HG03442 (cell line): ENCODE measurements at regions not wholly inside any gene's neighbourhood (a gene's known extent, or its start where the extent isn't known, plus 50 kb on each side); places are given as distances from the start of the nearest gene placed in this dataset.

ENCODE experiments used
- ATAC-seq: cut with Tn5 transposase; IDR thresholded peaks from one replicate; pipeline ENCODE4 v1.9.1; 2021; ENCODE audit warnings: mild to moderate bottlenecking, moderate library complexity; ENCODE audit not compliant: unreplicated experiment

GRCh38 chr6:122042960-122043735, 356.3 kb upstream of the HSF2 start:
- no peak for ATAC-seq

- no peak for ATAC-seq
Measured at GRCh38 chr6:122048570-122048969, 350.9 kb upstream of the HSF2 start.

DNA sequence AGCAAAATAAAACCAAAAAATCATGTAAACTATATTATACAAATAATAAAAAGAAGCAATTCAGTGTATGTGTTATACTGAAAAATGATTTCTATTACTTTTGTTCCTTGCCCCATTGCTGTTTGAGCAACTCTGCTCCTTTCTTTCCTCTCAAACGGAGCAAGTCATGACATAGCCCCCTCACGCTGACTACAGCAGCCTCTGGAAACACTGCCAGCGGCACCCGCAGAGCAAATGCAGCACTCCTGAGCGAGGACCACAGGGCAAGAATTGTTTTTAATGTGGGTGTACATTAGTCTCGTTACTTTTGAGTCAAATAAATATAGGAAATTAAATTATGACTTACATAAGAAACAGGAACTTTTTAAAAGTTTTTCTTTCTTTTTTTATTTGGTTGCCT, 350.1 kb upstream of the HSF2 start:
- ATAC-seq, result no peak

- ATAC-seq, result no peak
Measured at GRCh38 chr6:122050242-122050755, 349.2 kb upstream of the HSF2 start.

DNA sequence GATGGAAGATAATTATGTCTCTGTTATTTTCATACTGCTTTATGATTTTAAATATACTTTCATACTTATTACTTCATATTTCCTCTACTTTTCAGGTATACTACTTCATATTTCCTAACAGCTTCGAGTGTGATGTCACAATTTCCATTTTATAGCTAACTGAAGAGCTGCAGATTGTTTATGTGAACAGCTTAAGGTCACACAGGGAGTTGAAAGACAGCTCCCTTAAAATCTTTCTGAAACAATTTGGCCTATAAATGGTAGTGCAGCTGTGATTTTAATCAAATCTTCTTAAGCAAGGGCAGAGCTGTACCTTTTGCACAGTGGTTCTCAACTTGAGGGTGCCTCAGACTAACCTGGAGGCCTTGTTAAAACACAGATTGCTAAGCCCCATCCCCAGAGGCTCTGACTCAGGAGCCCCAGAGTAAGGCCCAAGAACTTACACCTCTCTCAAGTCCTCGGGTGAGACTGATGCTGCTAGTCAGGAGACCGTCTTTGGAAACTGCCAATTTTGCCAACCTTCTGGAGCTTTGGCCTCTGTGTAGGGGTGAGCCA, 347.0 kb upstream of the HSF2 start:
- ATAC-seq, result no peak

- ATAC-seq, result no peak
Measured at GRCh38 chr6:122059918-122060317, 339.5 kb upstream of the HSF2 start.

GRCh38 chr6:122061855-122062254, 337.6 kb upstream of the HSF2 start:
- ATAC-seq, result no peak

GRCh38 chr6:122063076-122063475, 336.4 kb upstream of the HSF2 start:
- no peak for ATAC-seq

DNA sequence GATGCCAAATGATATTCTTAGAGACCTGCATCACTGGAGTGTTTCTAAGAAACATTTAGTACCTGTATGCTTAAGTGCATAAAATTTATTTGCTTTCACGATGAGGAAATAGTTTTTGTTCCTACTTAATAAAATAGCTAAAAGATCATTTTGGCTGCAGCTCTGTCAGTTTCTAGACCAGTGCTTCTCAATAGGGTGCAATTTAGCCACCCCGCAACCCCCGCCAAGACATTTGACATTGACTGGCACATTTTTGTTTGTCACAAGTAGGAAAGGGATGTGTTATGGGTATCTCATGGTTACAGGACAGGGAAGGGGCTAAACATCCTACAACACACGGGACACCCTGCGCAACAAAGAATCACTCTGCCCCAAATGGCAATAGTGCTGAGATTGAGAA, 335.7 kb upstream of the HSF2 start:
- no peak for ATAC-seq

DNA sequence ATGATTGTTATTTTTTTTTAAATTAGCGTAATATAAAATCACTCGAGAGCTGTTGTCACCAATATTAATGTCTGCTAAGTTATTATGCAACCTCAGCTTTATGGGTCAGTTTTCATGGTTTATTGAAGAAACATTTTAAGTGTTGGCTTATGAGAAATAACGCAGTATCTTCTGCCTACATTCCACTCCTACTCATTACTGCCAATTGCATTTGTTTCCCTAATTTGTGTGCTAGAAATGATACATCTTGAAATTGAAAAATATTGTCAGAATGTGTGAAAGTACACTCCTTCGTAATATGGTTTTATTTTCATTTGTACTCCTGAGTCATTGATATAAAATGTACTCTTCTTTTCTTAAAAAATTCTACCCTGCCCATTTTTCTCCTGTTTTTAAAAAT, 333.3 kb upstream of the HSF2 start:
- ATAC-seq, result no peak

GRCh38 chr6:122068291-122068769, 331.1 kb upstream of the HSF2 start:
- no peak for ATAC-seq

DNA sequence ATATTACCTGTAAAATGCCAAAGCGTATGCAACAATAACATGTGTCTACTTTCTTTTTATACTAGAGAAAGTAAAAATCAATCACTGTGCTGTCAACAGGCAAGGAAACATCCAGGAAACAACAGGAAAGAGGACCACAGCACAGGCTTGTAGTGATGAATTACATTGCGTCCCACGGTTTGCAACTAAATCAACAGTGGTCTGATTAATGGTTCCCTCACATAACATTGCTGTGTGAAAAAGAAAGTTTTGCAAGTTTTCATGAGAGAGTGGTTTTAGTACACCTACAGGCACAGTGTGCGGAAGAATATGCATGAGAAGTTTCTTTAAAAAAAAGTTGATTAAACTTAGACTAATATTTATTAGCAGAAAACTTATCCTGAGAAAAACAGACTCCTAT, 329.5 kb upstream of the HSF2 start:
- ATAC-seq, result no peak

- ATAC-seq, result no peak
Measured at GRCh38 chr6:122072014-122072647, 327.3 kb upstream of the HSF2 start.

- no peak for ATAC-seq
Measured at GRCh38 chr6:122075084-122075838, 324.2 kb upstream of the HSF2 start.

- ATAC-seq, result no peak
Measured at GRCh38 chr6:122075917-122076316, 323.5 kb upstream of the HSF2 start.

GRCh38 chr6:122077603-122078002, 321.8 kb upstream of the HSF2 start:
- ATAC-seq, result peak; percentile 44

GRCh38 chr6:122078481-122078880, 321.0 kb upstream of the HSF2 start:
- ATAC-seq, result no peak

DNA sequence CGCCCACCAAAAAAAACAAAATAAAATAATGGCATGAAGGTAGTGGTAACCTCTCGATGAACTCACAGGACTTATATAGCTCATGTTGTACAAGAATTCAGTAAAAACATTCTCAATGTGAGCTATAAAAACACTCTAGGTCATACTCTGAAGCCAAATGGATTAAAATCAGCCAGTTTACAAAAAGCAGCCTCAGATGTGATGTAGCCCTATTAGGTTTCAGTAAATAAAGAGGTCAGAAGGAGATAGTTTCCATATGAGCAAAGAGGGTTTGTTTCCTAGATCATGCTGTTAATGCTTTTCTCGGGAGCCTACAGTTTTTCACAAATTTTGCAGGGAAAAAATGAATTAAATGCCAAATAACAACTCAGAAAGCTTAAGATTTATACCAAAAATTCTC, 319.5 kb upstream of the HSF2 start:
- no peak for ATAC-seq

- no peak for ATAC-seq
Measured at GRCh38 chr6:122081921-122082320, 317.5 kb upstream of the HSF2 start.

DNA sequence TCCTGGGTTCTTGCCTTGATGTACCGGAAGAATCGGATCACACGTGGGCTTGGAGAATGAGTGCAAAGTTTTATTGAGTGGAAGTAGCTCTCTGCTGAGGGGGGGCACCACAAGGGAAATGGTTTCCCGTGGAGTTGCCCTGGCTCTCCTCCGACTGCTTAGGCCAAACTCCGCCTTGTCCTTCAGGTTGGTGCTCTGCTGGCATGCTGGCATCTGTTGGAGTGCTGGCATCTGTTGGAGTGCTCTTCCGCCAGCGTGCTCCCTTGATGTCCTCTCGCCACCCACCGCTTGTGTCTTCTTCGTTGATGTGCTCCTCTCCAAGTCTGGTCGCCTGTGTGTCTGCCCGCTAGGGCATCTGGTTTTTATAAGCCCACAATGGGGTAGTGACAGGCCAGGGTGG, 317.1 kb upstream of the HSF2 start:
- no peak for ATAC-seq

- ATAC-seq, result no peak
Measured at GRCh38 chr6:122092366-122092765, 307.1 kb upstream of the HSF2 start.
